Loucy (cell line): ENCODE measurements at regions not wholly inside any gene's neighbourhood (a gene's known extent, or its start where the extent isn't known, plus 50 kb on each side); places are given as distances from the start of the nearest gene placed in this dataset.

Source experiments
- EZH2phosphoT487 ChIP-seq: fragments of 200-600 bp; IDR thresholded peaks from 2 replicates; pipeline ENCODE4 v1.6.1; 2018; ENCODE audit warnings: antibody characterized with exemption, mild to moderate bottlenecking, moderate library complexity, borderline replicate concordance
- TF ChIP-seq, protein P1 (sequence below): fragments of 200-600 bp; sonication (generic); conservative IDR thresholded peaks from 2 replicates; pipeline ENCODE4 v1.5.1; 2014; ENCODE audit warnings: mild to moderate bottlenecking, antibody characterized with exemption, low read length

DNA sequence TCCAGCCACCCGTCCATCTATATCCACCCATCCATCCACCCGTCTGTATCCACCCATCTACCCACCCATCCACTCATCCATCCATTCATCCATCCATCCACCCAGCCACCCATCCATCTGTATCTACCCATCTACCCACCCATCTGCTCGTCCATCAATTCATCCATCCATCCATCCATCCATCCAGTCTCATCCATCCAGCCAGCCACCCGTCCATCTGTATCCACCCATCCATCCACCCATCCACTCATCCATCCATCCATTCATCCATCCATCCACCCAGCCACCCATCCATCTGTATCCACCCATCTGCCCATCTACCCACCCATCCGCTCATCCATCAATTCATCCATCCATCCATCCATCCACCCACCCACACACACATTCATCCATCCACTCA, 73.2 kb downstream of the UNCX start:
- TF ChIP-seq EZH2phosphoT487 = no peak
- TF ChIP-seq, protein P1, sequence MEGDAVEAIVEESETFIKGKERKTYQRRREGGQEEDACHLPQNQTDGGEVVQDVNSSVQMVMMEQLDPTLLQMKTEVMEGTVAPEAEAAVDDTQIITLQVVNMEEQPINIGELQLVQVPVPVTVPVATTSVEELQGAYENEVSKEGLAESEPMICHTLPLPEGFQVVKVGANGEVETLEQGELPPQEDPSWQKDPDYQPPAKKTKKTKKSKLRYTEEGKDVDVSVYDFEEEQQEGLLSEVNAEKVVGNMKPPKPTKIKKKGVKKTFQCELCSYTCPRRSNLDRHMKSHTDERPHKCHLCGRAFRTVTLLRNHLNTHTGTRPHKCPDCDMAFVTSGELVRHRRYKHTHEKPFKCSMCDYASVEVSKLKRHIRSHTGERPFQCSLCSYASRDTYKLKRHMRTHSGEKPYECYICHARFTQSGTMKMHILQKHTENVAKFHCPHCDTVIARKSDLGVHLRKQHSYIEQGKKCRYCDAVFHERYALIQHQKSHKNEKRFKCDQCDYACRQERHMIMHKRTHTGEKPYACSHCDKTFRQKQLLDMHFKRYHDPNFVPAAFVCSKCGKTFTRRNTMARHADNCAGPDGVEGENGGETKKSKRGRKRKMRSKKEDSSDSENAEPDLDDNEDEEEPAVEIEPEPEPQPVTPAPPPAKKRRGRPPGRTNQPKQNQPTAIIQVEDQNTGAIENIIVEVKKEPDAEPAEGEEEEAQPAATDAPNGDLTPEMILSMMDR = no peak
